BLaER1 treated with 17β-estradiol and CSF1 and Interleukin-3, amounts not matched to agents 10 nM and 100 nM (cell line): ENCODE measurements at regions not wholly inside any gene's neighbourhood (a gene's known extent, or its start where the extent isn't known, plus 50 kb on each side); places are given as distances from the start of the nearest gene placed in this dataset.
A peak's percentile ranks its signal among the peaks of the same experiment; 100 is the strongest.

Experiments
- H3K27ac ChIP-seq, 11 experiments: shearing (Covaris generic); formaldehyde crosslinking; 2 replicates each; pipeline ENCODE4 v1.8.1; 2022
- H3K27me3 ChIP-seq, 11 experiments: shearing (Covaris generic); formaldehyde crosslinking; 2 replicates each; pipeline ENCODE4 v1.8.1; 2022
- H3K36me3 ChIP-seq, 11 experiments: shearing (Covaris generic); formaldehyde crosslinking; 2 replicates each; pipeline ENCODE4 v1.8.1; 2022
- H3K4me1 ChIP-seq, 10 experiments: shearing (Covaris generic); formaldehyde crosslinking; 2 replicates each; pipeline ENCODE4 v1.8.1; 2022
- H3K4me2 ChIP-seq, 11 experiments: shearing (Covaris generic); formaldehyde crosslinking; 2 replicates each; pipeline ENCODE4 v1.8.1; 2022
- H3K4me3 ChIP-seq, 10 experiments: shearing (Covaris generic); formaldehyde crosslinking; 2 replicates each; pipeline ENCODE4 v1.8.1; 2022
- H3K9ac ChIP-seq, 11 experiments: shearing (Covaris generic); formaldehyde crosslinking; 2 replicates each; pipeline ENCODE4 v1.8.1; 2022
- H3K9me3 ChIP-seq, 11 experiments: shearing (Covaris generic); formaldehyde crosslinking; replicated peaks in 1 of 11; 2 replicates each; pipeline ENCODE4 v1.8.1; 2022
- H4K20me1 ChIP-seq, 11 experiments: shearing (Covaris generic); formaldehyde crosslinking; 2 replicates each; pipeline ENCODE4 v1.8.1; 2022
- Cebpa-rat ChIP-seq, 11 experiments: shearing (Covaris generic); IDR thresholded peaks; 2 replicates each; pipeline ENCODE4 v1.8.1; 2022

GRCh38 chr7:137073571-137074325 is 205.3 kb downstream of the CHRM2 start:
- H3K36me3 ChIP-seq: no peaks in the 10 kb centered on the region
- no peak overlapping the region for H3K9ac ChIP-seq
- no peak for TF ChIP-seq Cebpa-rat (IDR thresholded peaks at IDR 0.05)
- H3K27me3 ChIP-seq: no peaks in the 10 kb centered on the region
- H3K4me3 ChIP-seq: no peak overlapping the region
- H3K4me1 ChIP-seq: peaks cover 0 to 14% (median 0%) of the 10 kb centered on the region in 10 experiments; a peak in 7 of 20 replicates
- no peaks in the 10 kb centered on the region for H4K20me1 ChIP-seq
- H3K9me3 ChIP-seq: no peaks in the 10 kb centered on the region
- no peak overlapping the region for H3K27ac ChIP-seq
- H3K4me2 ChIP-seq: peak overlapping the region in 4 of 11 experiments; percentile 18 to 56 (median 48); a peak in 6 of 22 replicates
